ENCODE measurements at regions not wholly inside any gene's neighbourhood (a gene's known extent, or its start where the extent isn't known, plus 50 kb on each side); places are given as distances from the start of the nearest gene placed in this dataset.

DNA sequence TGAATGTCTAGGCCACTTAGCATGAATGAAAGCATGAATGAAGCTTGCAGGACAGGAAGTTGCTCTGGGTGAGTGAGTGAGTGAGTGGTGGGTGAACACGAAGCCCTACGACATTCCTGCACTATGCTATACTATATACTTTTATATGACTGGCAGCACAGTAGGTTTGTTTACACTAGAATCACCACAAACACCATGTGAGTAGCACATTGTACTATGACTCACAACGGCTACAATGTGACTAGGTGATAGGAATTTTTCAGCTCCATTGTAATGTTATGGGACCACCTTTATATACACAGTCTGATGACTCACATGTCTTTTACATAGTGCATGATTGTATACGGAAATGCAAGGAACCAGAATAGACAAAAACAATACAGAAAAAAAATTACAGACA lies 1480.2 kb downstream of the AACS start:
- TF ChIP-seq, protein P1, sequence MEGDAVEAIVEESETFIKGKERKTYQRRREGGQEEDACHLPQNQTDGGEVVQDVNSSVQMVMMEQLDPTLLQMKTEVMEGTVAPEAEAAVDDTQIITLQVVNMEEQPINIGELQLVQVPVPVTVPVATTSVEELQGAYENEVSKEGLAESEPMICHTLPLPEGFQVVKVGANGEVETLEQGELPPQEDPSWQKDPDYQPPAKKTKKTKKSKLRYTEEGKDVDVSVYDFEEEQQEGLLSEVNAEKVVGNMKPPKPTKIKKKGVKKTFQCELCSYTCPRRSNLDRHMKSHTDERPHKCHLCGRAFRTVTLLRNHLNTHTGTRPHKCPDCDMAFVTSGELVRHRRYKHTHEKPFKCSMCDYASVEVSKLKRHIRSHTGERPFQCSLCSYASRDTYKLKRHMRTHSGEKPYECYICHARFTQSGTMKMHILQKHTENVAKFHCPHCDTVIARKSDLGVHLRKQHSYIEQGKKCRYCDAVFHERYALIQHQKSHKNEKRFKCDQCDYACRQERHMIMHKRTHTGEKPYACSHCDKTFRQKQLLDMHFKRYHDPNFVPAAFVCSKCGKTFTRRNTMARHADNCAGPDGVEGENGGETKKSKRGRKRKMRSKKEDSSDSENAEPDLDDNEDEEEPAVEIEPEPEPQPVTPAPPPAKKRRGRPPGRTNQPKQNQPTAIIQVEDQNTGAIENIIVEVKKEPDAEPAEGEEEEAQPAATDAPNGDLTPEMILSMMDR (IDR thresholded peaks at IDR 0.05) = no peak
- TF ChIP-seq POLR2A (IDR thresholded peaks at IDR 0.05) = no peak

All from adrenal gland (tissue), 5 donors.